HG03196 (cell line): ENCODE measurements at regions not wholly inside any gene's neighbourhood (a gene's known extent, or its start where the extent isn't known, plus 50 kb on each side); places are given as distances from the start of the nearest gene placed in this dataset.

ENCODE experiments used
- ATAC-seq: cut with Tn5 transposase; IDR thresholded peaks from one replicate; pipeline ENCODE4 v1.9.1; 2021; ENCODE audit not compliant: unreplicated experiment

DNA sequence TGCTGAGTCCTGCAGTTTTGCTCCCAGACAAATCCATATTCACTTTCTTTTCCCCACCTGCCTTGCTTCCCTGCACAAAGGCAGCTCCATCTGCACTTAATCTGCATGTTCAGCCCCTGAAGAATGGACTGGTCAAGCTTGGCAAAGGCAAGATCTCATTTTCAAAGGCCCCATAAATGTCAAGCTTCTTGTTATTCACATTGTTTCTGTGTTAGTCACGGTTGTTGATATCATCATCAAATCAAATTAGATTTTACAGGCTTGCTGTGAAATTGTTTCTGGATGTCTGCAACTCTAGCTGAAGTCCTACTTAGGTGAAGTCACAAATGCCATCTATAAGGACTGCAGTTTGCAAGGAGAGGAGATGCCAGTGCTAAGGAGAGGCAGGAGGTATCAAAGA lies 91.0 kb downstream of the GPAM start:
- ATAC-seq: no peak

DNA sequence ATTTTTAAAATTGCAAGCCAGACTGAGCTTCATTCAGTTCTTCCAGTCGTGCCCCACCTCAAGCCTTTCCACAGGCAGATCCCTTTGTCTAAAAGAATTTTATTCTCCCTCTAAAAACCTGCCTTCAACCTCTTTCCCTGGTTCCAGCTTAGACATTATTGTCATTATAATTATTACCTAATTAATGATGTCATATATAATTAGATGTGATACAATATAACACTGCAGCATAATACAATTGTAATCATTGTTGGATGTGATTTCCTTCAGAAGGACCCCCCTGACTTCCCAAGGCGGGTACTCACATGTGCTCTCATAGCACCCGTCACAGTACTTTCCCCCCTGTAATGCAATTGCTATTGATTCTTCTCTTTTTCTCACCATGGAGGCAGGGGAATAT lies 88.6 kb downstream of the GPAM start:
- no peak for ATAC-seq

DNA sequence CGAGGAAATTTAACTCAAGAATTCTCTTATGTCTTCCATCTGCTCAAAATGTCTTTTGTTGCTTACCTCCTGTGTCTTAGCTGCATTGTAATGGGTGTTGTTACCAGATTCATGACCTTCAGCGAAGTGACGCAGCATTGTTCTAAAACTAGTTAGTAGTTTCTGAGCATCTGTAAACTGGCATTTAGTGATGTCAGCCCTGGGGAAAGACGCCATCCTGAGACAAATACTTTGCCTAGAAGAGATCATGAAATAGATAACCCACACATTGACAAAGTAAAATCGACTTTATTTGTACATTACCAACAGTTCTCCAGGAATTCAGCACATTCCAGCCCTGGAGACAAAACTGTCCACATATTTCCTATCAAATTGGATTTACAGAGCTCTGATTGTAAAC lies 87.8 kb downstream of the GPAM start:
- ATAC-seq: no peak

DNA sequence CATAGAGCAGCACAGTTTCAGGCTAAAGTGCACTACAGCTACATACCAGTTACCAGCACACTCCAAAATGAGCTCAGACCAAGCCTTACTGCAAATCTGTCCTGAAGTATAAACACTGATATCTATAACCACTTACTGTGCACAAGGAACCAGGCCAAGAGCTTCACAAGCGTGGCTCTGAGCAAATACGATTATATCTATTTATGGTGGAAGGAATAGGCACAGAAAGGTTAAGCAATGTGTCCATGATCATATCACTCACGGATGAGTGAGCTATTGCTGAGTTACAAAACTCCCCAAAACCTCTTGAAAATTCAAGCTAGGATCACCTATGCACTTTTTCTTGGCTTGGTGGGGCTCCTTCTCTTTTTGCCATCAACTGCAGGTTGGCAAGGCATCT lies 84.9 kb downstream of the GPAM start:
- no peak for ATAC-seq
